ENCODE measurements at regions not wholly inside any gene's neighbourhood (a gene's known extent, or its start where the extent isn't known, plus 50 kb on each side); places are given as distances from the start of the nearest gene placed in this dataset.

GRCh38 chr10:128281861-128282260 lies 155.6 kb upstream of the MKI67 start:
- no peak for DNase-seq (ENCODE audit: low read depth)

- DNase-seq (ENCODE audit: low read depth): no peak
Measured at GRCh38 chr10:128286141-128286761, 160.0 kb upstream of the MKI67 start.

DNA sequence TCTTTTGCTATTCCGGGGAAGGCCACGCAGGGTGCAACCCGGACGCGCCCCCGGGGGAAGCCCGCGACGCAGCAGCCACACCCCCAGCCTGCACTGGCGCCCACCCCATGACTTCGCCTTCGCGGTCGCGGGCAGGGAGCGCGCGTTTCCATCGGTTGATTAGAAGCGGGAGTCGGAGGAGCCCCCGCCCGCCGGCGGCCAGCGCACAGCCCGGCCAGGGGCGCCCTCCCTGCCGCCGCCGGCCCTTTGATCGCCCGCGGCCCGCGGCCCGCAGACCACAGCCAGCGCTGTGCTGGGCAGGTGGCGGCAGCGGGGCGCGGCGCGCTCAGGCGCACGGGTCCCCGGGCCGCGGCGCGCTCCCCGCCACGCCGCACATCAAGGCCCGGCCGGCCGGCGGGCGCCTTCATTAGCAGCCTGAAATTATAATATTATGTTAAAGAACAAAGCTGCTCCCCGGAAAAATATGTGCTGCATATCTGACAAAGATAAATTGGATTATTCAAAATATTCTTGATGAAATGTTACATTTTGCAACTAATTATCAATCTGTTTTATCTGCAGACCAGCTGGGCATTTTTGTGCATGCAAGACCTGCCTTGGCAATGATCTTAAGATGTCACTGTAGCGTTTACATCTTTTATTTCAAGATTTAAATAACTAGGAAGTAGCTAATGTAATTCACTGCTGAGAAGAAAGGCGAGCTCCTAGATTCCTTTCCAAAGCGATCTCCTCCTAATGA lies 160.7 kb upstream of the MKI67 start:
- no peak for DNase-seq (ENCODE audit: low read depth)

GRCh38 chr10:128287921-128288320 lies 161.7 kb upstream of the MKI67 start:
- no peak for DNase-seq (ENCODE audit: low read depth)

- no peak for DNase-seq (ENCODE audit: low read depth)
Measured at GRCh38 chr10:128289621-128290020, 163.4 kb upstream of the MKI67 start.

DNA sequence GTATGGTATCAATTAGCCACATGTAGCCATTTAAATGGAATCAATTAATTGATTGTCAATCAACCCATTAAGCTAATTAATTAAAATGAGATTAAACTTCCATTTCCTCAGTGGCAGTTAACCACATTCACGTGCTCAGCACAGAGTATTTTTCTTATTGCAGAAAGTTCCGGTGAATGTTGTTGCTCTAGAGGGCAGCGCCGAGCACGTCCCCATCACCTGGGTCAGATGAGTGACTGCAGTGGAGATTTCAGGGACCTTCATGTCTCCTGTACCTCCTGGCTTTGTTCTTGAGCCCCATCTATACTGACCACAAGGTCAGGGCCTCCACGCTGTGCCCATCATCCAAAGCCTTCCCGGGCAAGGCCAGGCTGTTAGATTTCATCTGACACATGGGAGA lies 168.8 kb upstream of the MKI67 start:
- DNase-seq (ENCODE audit: low read depth): no peak

DNA sequence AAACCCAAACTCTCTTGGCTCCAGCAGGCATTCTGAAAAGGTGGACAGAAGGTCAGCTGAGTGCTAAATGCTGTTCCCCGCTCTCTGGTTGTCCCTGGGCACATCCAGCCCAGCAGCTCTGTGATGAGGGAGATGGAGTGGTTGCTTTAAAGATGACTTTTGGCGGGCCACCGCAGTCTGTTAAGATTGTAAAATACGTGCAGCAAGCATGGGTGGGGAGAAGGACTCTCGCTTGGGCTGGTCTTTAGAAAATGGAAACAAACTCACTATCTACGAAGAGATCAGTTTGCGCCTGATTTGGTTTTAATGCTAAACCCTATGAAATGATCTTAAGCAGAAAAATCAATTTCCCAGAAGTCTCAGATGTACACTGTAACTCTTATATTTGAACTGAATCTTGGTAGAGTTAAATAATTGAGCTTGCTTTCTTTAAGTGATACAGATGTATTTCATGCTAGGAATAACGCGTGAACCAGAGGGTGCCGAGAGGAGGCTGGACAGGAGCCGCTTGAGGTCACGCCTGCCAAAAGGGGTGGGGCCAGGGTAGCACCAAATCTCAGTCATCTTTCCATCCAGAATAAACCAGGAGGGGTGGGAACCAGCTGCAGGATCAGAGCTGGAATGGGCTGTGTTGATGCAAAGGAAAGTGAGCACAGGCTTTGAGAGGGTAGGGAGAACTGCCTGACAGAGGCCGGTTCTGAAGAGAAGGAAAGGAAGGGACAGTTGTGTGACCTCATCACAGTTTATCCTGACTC lies 170.2 kb upstream of the MKI67 start:
- no peak for DNase-seq (ENCODE audit: low read depth)

GRCh38 chr10:128297709-128298378 lies 171.6 kb upstream of the MKI67 start:
- DNase-seq (ENCODE audit: low read depth): no peak

DNA sequence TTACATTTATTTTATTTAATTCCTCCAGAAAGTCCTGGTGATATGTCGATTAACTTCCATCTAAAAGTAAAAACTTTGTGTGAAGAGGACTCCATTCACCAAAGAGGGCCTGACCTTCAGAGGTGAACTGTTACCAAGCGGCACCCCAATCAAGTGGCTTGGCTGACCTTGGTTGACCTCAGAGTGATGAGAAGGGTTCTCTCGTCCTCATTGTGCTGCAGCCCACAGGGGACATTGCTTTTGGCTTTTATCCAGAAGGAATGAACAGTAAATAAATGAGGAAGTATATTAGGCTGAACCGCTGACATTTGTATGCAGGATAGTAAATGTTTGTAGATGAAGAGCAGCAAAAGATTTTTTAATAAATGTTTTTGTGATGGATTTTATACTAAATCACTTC lies 172.4 kb upstream of the MKI67 start:
- no peak for DNase-seq (ENCODE audit: low read depth)

- DNase-seq (ENCODE audit: low read depth): no peak
Measured at GRCh38 chr10:128300290-128300824, 174.1 kb upstream of the MKI67 start.

- no peak for DNase-seq (ENCODE audit: low read depth)
Measured at GRCh38 chr10:128301051-128301450, 174.8 kb upstream of the MKI67 start.

GRCh38 chr10:128302808-128303207 lies 176.6 kb upstream of the MKI67 start:
- no peak for DNase-seq (ENCODE audit: low read depth)

GRCh38 chr10:128304271-128304670 lies 178.0 kb upstream of the MKI67 start:
- no peak for DNase-seq (ENCODE audit: low read depth)

DNA sequence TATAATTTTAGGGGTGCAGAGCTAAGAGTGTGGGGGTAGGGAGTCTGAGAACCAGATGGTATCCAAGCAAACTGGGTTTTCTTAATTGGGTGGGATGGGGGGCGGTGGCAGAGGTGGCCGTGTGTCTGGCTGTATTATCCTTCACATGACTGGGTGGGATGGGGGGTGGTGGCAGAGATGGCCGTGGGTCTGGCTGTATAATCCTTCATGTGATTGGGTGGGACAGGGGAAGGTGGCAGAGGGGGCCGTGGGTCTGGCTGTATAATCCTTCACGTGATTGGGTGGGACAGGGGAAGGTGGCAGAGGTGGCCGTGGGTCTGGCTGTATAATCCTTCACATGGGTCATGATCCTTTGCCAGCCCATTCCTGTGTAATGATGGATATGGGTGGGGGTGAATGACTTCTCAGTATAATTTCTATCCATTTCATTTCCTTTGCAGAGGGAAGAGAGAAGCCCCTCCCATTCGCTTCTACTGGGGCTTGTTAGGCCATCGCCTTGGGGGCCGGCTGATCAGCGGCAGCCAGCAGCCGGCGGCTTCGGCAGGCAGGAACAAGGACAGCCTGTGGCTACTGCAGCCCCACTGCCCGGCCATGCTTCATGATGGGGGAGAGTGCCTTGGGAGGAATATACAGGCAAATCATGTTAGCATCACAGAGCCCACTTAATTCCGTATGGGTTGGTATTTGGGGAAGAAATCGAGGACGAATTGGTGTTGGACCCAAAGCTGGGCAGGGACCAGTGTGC lies 179.6 kb upstream of the MKI67 start:
- DNase-seq (ENCODE audit: low read depth): no peak

DNA sequence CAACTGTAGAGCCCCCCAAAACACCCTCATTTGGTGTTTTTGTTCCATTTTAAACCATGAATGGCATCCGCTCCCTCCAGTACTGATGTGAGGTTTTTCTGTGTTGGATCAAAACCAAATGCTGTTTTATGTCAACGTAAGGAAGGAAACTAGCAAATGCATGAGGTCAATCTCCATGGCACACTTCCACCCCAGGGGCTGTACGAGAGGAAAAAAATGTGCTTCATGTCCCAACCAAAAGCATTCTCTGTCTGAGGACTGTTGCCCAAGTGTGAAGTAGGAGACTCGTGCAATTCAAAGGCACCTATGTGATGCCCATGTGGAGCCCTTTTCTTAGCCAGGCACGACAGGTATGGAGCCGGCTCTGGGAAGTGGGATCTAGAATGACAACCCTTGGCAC lies 180.3 kb upstream of the MKI67 start:
- no peak for DNase-seq (ENCODE audit: low read depth)

DNA sequence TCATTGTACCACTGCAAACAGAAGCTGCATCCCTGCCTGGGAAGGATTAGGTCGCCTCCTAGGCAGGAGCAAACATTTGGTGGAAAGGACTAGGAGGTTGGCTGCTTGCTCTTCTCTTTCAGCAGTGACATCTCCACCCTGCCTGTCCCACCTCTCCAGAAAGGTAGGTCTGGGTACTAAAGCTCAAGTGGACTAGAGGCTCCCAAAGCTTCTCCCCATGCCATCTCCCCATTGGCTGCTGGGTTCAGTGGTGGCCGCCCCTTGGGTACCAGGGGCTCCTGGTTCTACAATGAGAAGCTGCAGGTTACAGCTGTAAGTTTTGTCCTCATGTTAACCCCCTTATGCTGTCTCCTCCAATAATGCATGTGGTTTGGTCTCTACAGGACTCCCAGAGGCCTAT lies 180.7 kb upstream of the MKI67 start:
- DNase-seq (ENCODE audit: low read depth): no peak

GRCh38 chr10:128307820-128308219 lies 181.6 kb upstream of the MKI67 start:
- no peak for DNase-seq (ENCODE audit: low read depth)

- no peak for DNase-seq (ENCODE audit: low read depth)
Measured at GRCh38 chr10:128310971-128311658, 184.9 kb upstream of the MKI67 start.

DNA sequence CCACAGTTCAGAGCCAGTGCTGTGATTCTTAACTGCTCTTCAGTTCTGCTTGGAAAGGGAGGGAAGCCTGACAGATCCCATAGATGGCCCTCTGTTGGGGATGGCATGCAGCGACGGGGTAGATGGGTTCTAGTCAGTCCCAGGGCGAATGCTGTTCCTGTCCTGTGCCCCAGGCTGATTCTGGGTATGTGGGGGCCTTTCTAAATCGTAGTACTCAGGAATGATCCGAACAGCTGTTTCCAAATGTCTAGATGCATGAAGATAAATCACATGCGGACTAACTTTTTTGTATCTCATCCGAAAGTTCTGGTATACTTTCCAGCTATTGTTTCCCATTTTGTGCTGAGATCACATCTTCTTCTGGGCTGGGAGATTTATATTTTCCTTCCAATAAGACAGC lies 186.0 kb upstream of the MKI67 start:
- DNase-seq (ENCODE audit: low read depth): no peak

GRCh38 chr10:128314686-128315085 lies 188.5 kb upstream of the MKI67 start:
- DNase-seq (ENCODE audit: low read depth): no peak

- DNase-seq (ENCODE audit: low read depth): no peak
Measured at GRCh38 chr10:128316121-128316726, 190.0 kb upstream of the MKI67 start.
